ENCODE measurements at regions not wholly inside any gene's neighbourhood (a gene's known extent, or its start where the extent isn't known, plus 50 kb on each side); places are given as distances from the start of the nearest gene placed in this dataset.

DNA sequence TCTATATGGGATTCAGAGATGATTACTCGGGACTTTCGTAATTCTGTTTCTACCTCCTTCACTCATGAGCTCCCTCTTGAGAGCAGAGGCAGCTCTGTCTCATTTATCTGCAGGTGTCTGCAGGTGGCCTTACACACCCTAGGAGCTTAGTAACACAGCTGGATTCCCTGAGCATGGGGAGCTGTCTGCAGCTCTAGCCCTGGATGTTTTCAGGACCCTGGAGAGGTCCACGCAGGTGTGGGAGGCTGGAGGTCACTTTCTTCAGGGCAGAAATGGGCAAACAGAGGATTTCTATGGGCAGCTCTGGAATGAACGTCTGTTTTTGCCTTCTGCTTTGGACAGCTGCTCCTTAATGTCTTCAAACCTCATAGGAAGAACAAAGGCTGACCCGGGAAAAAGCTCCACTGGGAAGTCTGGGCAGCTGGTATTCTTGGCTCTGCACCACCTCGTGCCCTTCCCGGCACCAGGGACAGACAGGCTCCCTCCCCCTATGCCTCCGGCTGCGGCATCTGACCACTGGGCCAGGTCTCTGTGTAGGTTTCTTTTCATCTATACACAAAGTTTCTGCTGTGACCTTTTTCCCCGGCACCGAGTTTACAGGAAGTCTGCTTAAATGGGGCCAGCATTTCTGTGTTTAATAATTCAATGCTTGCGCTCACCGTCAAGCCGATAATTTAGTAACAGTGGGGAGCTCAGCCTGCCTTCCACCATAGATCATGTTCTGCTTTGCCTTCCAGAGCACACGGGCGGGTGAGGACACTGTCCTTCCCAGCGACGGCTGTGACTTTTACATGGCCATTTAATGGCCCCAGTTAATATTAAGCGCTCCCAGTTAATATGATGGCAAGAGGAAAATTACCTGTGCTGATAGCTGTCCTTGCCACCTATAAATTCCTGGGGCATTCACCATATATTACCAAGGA is 320.2 kb upstream of the SFSWAP start (continued):
- no peak for TF ChIP-seq FOS (IDR thresholded peaks at IDR 0.05; ENCODE audit: low read depth, low read length)

DNA sequence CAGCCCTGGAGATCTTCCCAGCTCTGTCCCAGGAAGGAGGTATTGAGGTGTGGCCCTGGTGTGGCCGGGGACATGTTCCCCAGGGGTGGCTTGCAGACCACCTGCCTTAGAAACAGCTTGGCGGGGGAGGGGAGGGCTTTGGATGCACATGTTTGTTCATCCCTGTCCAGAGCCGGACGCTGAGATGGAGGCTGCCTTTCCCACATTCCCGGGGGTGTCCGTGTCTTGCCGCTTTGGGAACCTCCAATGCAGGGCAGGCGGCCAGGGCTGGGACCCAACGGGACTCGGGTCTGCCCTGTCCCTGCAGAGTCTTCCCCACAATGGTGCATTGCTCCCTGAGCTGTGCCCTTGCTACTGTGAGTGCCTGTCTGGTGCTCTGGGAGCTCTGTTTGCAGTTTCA is 319.5 kb upstream of the SFSWAP start:
- DNase-seq (no peak), ATAC-seq (ENCODE audit: low read depth) (no peak)
- Histone ChIP-seq H3K4me3 (ENCODE audit: insufficient read depth, low read depth, low read length) (no peak overlapping the region), H3K27me3 (ENCODE audit: control insufficient read depth, insufficient read depth, low read length) (no peaks in the 10 kb centered on the region), H3K27ac (ENCODE audit: insufficient read depth, low read length) (no peak overlapping the region), H3K36me3 (ENCODE audit: control insufficient read depth, insufficient read depth, low read length) (no peaks in the 10 kb centered on the region), H3K18ac (ENCODE audit: low read depth, low read length) (no peak overlapping the region), H3K14ac (replicated peaks; ENCODE audit: low read depth, low read length) (no peak overlapping the region), H4K5ac (ENCODE audit: low read depth, low read length) (no peak overlapping the region), H4K91ac (ENCODE audit: insufficient read depth, low read depth, low read length) (no peak overlapping the region), H2BK5ac (ENCODE audit: low read depth, low read length, poor library complexity, severe bottlenecking) (no peak overlapping the region), H2AK9ac (replicated peaks; ENCODE audit: low read depth, low read length, poor library complexity) (no peak overlapping the region), H3K79me1 (ENCODE audit: low read depth in 1 of 2, low read length in 2 of 2) (no peaks in the 10 kb centered on the region), H2BK15ac (ENCODE audit: low read depth, low read length) (no peak overlapping the region), H3K4me2 (ENCODE audit: low read depth, low read length) (no peak overlapping the region), H2BK120ac (ENCODE audit: low read depth, low read length) (no peak overlapping the region), H3K23ac (ENCODE audit: low read depth, low read length) (no peak overlapping the region), H3K4me1 (ENCODE audit: control insufficient read depth, insufficient read depth, low read length) (no peaks in the 10 kb centered on the region), H3K9ac (ENCODE audit: low read depth, low read length) (no peak overlapping the region), H2BK20ac (ENCODE audit: low read depth, low read length) (no peak overlapping the region), H3K9me1 (ENCODE audit: insufficient read depth, low read length) (no peaks in the 10 kb centered on the region), H3K9me3 (ENCODE audit: control insufficient read depth, insufficient read depth, low read length) (peaks cover 28% of the 10 kb centered on the region; the same call in 1 of the 2 replicates), H3K4ac (ENCODE audit: low read depth, low read length) (no peak overlapping the region), H2AFZ (replicated peaks; ENCODE audit: low read length, poor library complexity) (no peak overlapping the region), H4K20me1 (ENCODE audit: insufficient read depth, low read length) (no peaks in the 10 kb centered on the region), H3K56ac (ENCODE audit: extremely low read depth, insufficient read depth, low read length) (no peak overlapping the region), H2AK5ac (ENCODE audit: low read depth, low read length) (no peak overlapping the region), H4K8ac (ENCODE audit: low read depth in 2 of 2, low read length in 2 of 2) (no peak overlapping the region)
- BruUV-seq (replicated peaks): no TSS peak
- CTCF ChIA-PET: no interaction called here
- 0% methylated on average over 1 of the region's 10 CpGs; no CpG with 5 or more reads in 1 of the 2 experiments for WGBS, 2 experiments (ENCODE audit: extremely low coverage in 2 of 2, insufficient read length in 1 of 2)
- dilution Hi-C loops (cut with HindIII; ENCODE audit: low sequenced_read_pairs, unreplicated experiment) (no loop called here), in situ Hi-C loops (cut with MboI; ENCODE audit: low sequenced_read_pairs) (no loop called here), intact Hi-C loops (cut with micrococcal nuclease) (no loop called here)
- POLR2A ChIA-PET (ENCODE audit: unreplicated experiment): no interaction called here
- no peak for TF ChIP-seq CTCF (conservative IDR thresholded peaks at IDR 0.05; ENCODE audit: low read depth, low read length)
- no peak for TF ChIP-seq POLR2A (IDR thresholded peaks at IDR 0.05; ENCODE audit: low read depth, low read length)
- no peak for TF ChIP-seq RAD21 (IDR thresholded peaks at IDR 0.05; ENCODE audit: low read length)
- TF ChIP-seq ELK1 (IDR thresholded peaks at IDR 0.05; ENCODE audit: borderline replicate concordance, low read depth, low read length): no peak
- TF ChIP-seq CEBPB (IDR thresholded peaks at IDR 0.05; ENCODE audit: low read depth, low read length): no peak
- no peak for TF ChIP-seq BHLHE40 (IDR thresholded peaks at IDR 0.05; ENCODE audit: low read depth, low read length)
- no peak for TF ChIP-seq SMC3 (IDR thresholded peaks at IDR 0.05; ENCODE audit: low read depth, low read length)
- TF ChIP-seq MAFK (IDR thresholded peaks at IDR 0.05; ENCODE audit: low read depth, low read length): no peak
- no peak for TF ChIP-seq FOS (IDR thresholded peaks at IDR 0.05; ENCODE audit: low read depth, low read length)
- TF ChIP-seq RCOR1 (IDR thresholded peaks at IDR 0.05; ENCODE audit: insufficient replicate concordance, low read length): no peak
- no peak for TF ChIP-seq NFE2L2 (IDR thresholded peaks at IDR 0.05; ENCODE audit: low read depth, low read length)

Measured in IMR-90 (cell line).